ENCODE measurements at regions not wholly inside any gene's neighbourhood (a gene's known extent, or its start where the extent isn't known, plus 50 kb on each side); places are given as distances from the start of the nearest gene placed in this dataset.

DNA sequence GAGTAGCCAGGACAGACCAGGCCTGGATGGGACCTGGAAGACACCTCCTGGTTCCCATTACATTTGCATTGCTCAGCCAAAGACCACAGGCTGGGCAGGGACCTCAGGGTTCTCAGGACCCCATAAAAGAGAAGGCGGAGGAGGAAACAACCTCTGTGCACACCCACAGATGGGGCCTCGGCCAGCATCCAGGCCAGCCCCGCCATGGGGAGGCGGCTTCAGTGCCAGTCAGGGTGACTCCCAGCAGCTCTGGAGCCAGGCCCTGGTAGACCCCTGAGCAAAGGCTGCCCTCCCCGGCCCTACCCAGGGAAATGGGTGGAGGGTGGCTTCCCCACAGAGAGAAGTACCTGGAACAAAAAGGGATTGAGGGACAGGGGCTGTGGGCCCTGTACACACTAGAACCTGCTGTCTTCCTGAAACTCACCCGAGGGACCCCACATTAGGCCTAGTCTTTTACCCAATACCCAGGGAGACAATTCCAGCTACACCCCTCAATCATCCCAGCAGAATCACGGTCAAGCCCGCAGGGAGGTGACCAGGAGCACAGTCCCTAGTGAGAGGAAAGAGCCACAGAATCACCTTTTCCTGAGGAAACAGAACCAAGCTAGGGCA lies 64.5 kb downstream of the PSMG1 start:
- WGBS: 91% methylated on average over 8 of the region's 8 CpGs
- Histone ChIP-seq H3K9me3 (ENCODE audit: control insufficient read depth in 4 of 4, low read length in 3 of 4) (no peaks in the 10 kb centered on the region), H3K27me3 (ENCODE audit: control insufficient read depth in 4 of 4, insufficient read depth in 4 of 4, low read length in 3 of 4) (no peaks in the 10 kb centered on the region), H3K36me3 (ENCODE audit: control insufficient read depth in 4 of 4, insufficient read depth in 3 of 4, low read depth in 1 of 4, low read length in 3 of 4) (no peaks in the 10 kb centered on the region), H3K9ac (ENCODE audit: low read depth in 1 of 2, low read length in 2 of 2) (no peak overlapping the region), H3K4me1 (ENCODE audit: control insufficient read depth in 4 of 4, insufficient read depth in 4 of 4, low read length in 3 of 4) (no peaks in the 10 kb centered on the region), H3K4me3 (ENCODE audit: low read depth in 1 of 3, low read length in 3 of 3) (no peak overlapping the region), H3K27ac (ENCODE audit: low read depth in 1 of 2, low read length in 2 of 2) (no peak overlapping the region)
- no peak for DNase-seq (ENCODE audit: low spot score)
- TF ChIP-seq RAD21 (IDR thresholded peaks at IDR 0.05): no peak
- no peak for TF ChIP-seq HNF4A (conservative IDR thresholded peaks at IDR 0.05)
- no peak for TF ChIP-seq JUND (IDR thresholded peaks at IDR 0.05)

DNA sequence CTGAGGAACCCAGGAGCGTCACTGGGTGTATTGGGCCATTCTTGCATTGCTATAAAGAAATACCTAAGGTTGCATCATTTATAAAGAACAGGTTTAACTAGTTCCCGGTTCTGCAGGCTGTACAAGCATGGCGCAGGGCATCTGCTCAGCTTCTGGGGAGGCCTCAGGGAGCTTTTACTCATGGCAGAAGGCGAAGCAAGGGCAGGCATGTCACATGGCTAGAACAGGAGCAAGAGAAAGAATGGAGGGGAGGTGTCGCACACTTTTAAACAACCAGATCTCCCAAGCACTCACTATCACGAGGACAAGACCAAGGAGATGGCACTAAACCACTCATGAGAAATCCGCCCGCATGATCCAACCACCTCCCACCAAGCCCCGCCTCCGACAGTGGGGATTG lies 65.2 kb downstream of the PSMG1 start:
- no peak for TF ChIP-seq HNF4A (conservative IDR thresholded peaks at IDR 0.05)
- TF ChIP-seq, protein P1, sequence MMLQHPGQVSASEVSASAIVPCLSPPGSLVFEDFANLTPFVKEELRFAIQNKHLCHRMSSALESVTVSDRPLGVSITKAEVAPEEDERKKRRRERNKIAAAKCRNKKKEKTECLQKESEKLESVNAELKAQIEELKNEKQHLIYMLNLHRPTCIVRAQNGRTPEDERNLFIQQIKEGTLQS (IDR thresholded peaks at IDR 0.05): no peak
- Histone ChIP-seq H3K9me3 (ENCODE audit: control insufficient read depth in 4 of 4, low read length in 3 of 4) (no peaks in the 10 kb centered on the region), H3K27me3 (ENCODE audit: control insufficient read depth in 4 of 4, insufficient read depth in 4 of 4, low read length in 3 of 4) (no peaks in the 10 kb centered on the region), H3K27ac (ENCODE audit: low read depth in 1 of 2, low read length in 2 of 2) (no peak overlapping the region), H3K36me3 (ENCODE audit: control insufficient read depth in 4 of 4, insufficient read depth in 3 of 4, low read depth in 1 of 4, low read length in 3 of 4) (no peaks in the 10 kb centered on the region), H3K4me3 (ENCODE audit: low read depth in 1 of 3, low read length in 3 of 3) (no peak overlapping the region), H3K9ac (ENCODE audit: low read depth in 1 of 2, low read length in 2 of 2) (no peak overlapping the region), H3K4me1 (ENCODE audit: control insufficient read depth in 4 of 4, insufficient read depth in 4 of 4, low read length in 3 of 4) (no peaks in the 10 kb centered on the region)
- no peak for DNase-seq (ENCODE audit: low spot score)
- 96% methylated on average over 10 of the region's 10 CpGs for WGBS

DNA sequence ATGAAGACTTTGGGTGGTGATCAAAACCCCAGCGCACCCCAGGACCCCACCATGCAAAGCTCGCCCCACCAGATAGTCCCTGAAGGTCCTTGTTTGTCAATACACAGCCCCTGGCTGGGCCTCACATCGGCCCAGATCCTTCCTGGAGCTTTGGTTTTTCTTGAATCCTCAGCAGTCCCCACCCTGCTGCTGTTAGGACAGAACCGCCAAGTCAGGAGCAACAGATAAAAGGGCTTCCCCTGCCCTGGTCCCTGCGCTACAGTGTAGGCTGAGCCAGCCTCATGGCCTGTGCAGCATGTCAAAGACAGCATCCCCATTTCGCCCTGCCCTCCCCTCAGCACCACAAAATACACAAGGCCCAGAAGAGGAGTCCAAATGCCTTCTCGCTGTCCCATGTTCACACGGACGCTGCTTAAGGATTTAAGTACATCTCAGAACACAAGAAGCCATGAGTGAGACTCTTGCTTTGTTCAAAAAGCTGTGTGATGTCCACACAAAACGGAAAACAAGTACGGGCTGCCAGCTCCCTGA lies 65.7 kb downstream of the PSMG1 start:
- no peak overlapping the region for H3K27ac ChIP-seq (ENCODE audit: low read depth in 1 of 2, low read length in 2 of 2)
- WGBS: 94% methylated on average over 11 of the region's 11 CpGs
- H3K4me3 ChIP-seq (ENCODE audit: low read depth in 1 of 3, low read length in 3 of 3): no peak overlapping the region
- H3K9ac ChIP-seq (ENCODE audit: low read depth in 1 of 2, low read length in 2 of 2): no peak overlapping the region
- no peaks in the 10 kb centered on the region for H3K9me3 ChIP-seq (ENCODE audit: control insufficient read depth in 4 of 4, low read length in 3 of 4)
- H3K27me3 ChIP-seq (ENCODE audit: control insufficient read depth in 4 of 4, insufficient read depth in 4 of 4, low read length in 3 of 4): no peaks in the 10 kb centered on the region
- H3K36me3 ChIP-seq (ENCODE audit: control insufficient read depth in 4 of 4, insufficient read depth in 3 of 4, low read depth in 1 of 4, low read length in 3 of 4): no peaks in the 10 kb centered on the region
- H3K4me1 ChIP-seq (ENCODE audit: control insufficient read depth in 4 of 4, insufficient read depth in 4 of 4, low read length in 3 of 4): no peaks in the 10 kb centered on the region
- no peak for DNase-seq (ENCODE audit: low spot score)
- TF ChIP-seq, protein P2, sequence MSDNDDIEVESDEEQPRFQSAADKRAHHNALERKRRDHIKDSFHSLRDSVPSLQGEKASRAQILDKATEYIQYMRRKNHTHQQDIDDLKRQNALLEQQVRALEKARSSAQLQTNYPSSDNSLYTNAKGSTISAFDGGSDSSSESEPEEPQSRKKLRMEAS (IDR thresholded peaks at IDR 0.05): no peak
- TF ChIP-seq, protein P1 (IDR thresholded peaks at IDR 0.05): no peak
- TF ChIP-seq SP1 (IDR thresholded peaks at IDR 0.05) (no peak), TAF1 (conservative IDR thresholded peaks at IDR 0.05) (no peak), HNF4G (IDR thresholded peaks at IDR 0.05) (no peak), HNF4A (conservative IDR thresholded peaks at IDR 0.05) (no peak), GABPA (IDR thresholded peaks at IDR 0.05 in 1 of 2, conservative IDR thresholded peaks at IDR 0.05 in 1 of 2) (no peak), NR2F2 (IDR thresholded peaks at IDR 0.05) (no peak), JUND (IDR thresholded peaks at IDR 0.05) (no peak), RAD21 (IDR thresholded peaks at IDR 0.05) (no peak), FOXA1 (IDR thresholded peaks at IDR 0.05) (no peak), EGR1 (IDR thresholded peaks at IDR 0.05; ENCODE audit: low read depth in 2 of 2) (no peak)
- TF ChIP-seq, protein P3, sequence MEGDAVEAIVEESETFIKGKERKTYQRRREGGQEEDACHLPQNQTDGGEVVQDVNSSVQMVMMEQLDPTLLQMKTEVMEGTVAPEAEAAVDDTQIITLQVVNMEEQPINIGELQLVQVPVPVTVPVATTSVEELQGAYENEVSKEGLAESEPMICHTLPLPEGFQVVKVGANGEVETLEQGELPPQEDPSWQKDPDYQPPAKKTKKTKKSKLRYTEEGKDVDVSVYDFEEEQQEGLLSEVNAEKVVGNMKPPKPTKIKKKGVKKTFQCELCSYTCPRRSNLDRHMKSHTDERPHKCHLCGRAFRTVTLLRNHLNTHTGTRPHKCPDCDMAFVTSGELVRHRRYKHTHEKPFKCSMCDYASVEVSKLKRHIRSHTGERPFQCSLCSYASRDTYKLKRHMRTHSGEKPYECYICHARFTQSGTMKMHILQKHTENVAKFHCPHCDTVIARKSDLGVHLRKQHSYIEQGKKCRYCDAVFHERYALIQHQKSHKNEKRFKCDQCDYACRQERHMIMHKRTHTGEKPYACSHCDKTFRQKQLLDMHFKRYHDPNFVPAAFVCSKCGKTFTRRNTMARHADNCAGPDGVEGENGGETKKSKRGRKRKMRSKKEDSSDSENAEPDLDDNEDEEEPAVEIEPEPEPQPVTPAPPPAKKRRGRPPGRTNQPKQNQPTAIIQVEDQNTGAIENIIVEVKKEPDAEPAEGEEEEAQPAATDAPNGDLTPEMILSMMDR (IDR thresholded peaks at IDR 0.05; ENCODE audit: low read depth, low read length, missing input control): no peak
- TF ChIP-seq, protein P4, sequence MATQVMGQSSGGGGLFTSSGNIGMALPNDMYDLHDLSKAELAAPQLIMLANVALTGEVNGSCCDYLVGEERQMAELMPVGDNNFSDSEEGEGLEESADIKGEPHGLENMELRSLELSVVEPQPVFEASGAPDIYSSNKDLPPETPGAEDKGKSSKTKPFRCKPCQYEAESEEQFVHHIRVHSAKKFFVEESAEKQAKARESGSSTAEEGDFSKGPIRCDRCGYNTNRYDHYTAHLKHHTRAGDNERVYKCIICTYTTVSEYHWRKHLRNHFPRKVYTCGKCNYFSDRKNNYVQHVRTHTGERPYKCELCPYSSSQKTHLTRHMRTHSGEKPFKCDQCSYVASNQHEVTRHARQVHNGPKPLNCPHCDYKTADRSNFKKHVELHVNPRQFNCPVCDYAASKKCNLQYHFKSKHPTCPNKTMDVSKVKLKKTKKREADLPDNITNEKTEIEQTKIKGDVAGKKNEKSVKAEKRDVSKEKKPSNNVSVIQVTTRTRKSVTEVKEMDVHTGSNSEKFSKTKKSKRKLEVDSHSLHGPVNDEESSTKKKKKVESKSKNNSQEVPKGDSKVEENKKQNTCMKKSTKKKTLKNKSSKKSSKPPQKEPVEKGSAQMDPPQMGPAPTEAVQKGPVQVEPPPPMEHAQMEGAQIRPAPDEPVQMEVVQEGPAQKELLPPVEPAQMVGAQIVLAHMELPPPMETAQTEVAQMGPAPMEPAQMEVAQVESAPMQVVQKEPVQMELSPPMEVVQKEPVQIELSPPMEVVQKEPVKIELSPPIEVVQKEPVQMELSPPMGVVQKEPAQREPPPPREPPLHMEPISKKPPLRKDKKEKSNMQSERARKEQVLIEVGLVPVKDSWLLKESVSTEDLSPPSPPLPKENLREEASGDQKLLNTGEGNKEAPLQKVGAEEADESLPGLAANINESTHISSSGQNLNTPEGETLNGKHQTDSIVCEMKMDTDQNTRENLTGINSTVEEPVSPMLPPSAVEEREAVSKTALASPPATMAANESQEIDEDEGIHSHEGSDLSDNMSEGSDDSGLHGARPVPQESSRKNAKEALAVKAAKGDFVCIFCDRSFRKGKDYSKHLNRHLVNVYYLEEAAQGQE (IDR thresholded peaks at IDR 0.05): no peak
- TF ChIP-seq, protein P5, sequence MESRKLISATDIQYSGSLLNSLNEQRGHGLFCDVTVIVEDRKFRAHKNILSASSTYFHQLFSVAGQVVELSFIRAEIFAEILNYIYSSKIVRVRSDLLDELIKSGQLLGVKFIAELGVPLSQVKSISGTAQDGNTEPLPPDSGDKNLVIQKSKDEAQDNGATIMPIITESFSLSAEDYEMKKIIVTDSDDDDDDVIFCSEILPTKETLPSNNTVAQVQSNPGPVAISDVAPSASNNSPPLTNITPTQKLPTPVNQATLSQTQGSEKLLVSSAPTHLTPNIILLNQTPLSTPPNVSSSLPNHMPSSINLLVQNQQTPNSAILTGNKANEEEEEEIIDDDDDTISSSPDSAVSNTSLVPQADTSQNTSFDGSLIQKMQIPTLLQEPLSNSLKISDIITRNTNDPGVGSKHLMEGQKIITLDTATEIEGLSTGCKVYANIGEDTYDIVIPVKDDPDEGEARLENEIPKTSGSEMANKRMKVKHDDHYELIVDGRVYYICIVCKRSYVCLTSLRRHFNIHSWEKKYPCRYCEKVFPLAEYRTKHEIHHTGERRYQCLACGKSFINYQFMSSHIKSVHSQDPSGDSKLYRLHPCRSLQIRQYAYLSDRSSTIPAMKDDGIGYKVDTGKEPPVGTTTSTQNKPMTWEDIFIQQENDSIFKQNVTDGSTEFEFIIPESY (IDR thresholded peaks at IDR 0.05): no peak
